Astrocyte (in vitro differentiated cells and primary cell): ENCODE measurements at regions not wholly inside any gene's neighbourhood (a gene's known extent, or its start where the extent isn't known, plus 50 kb on each side); places are given as distances from the start of the nearest gene placed in this dataset.

Experiments
- EZH2 ChIP-seq: IDR thresholded peaks from 2 replicates; pipeline ENCODE4 v1.6.1; 2012; ENCODE audit warnings: mild to moderate bottlenecking, low read length, inconsistent platforms; ENCODE audit not compliant: insufficient read depth
- TF ChIP-seq, protein P1 (sequence below): IDR thresholded peaks from 2 replicates; pipeline ENCODE4 v1.5.1; 2011; ENCODE audit warnings: low read depth, mild to moderate bottlenecking, inconsistent platforms, low read length, moderate library complexity; ENCODE audit not compliant: insufficient read depth

DNA sequence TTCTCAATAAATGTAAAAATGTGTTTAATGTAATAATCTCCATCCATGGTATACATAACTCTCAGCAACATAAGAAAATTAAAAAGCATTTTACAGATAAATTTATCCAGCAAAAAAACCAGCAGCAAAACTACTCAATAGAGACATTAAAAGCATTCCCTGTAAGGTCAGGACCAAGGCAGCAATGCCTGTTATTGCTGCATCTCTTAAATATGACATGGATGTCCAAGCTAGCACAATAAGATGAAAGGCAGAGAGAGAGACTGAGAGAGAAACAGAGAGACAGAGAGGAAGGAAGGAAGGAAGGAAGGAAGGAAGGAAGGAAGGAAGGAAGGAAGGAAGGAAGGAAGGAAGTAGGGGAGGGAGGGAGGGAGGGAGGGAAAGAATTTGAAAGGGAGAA lies 289.0 kb upstream of the PAPPA start:
- TF ChIP-seq, protein P1, sequence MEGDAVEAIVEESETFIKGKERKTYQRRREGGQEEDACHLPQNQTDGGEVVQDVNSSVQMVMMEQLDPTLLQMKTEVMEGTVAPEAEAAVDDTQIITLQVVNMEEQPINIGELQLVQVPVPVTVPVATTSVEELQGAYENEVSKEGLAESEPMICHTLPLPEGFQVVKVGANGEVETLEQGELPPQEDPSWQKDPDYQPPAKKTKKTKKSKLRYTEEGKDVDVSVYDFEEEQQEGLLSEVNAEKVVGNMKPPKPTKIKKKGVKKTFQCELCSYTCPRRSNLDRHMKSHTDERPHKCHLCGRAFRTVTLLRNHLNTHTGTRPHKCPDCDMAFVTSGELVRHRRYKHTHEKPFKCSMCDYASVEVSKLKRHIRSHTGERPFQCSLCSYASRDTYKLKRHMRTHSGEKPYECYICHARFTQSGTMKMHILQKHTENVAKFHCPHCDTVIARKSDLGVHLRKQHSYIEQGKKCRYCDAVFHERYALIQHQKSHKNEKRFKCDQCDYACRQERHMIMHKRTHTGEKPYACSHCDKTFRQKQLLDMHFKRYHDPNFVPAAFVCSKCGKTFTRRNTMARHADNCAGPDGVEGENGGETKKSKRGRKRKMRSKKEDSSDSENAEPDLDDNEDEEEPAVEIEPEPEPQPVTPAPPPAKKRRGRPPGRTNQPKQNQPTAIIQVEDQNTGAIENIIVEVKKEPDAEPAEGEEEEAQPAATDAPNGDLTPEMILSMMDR, result no peak
- no peak for TF ChIP-seq EZH2
